22Rv1 (cell line): ENCODE measurements at regions not wholly inside any gene's neighbourhood (a gene's known extent, or its start where the extent isn't known, plus 50 kb on each side); places are given as distances from the start of the nearest gene placed in this dataset.
"Not testable (repeated sequence)": the region's sequence is repeated elsewhere in the genome, so short reads cannot be mapped to it uniquely, and the experiment has no call there.

Source experiments
- ZFX ChIP-seq: fragments of 450-650 bp; IDR thresholded peaks from 2 replicates; pipeline ENCODE4 v1.6.1; 2017; ENCODE audit warnings: antibody characterized with exemption, borderline replicate concordance
- TF ChIP-seq, protein P1 (sequence below): fragments of 450-650 bp; IDR thresholded peaks from 2 replicates; pipeline ENCODE4 v1.5.1; 2017; ENCODE audit warnings: mild to moderate bottlenecking

DNA sequence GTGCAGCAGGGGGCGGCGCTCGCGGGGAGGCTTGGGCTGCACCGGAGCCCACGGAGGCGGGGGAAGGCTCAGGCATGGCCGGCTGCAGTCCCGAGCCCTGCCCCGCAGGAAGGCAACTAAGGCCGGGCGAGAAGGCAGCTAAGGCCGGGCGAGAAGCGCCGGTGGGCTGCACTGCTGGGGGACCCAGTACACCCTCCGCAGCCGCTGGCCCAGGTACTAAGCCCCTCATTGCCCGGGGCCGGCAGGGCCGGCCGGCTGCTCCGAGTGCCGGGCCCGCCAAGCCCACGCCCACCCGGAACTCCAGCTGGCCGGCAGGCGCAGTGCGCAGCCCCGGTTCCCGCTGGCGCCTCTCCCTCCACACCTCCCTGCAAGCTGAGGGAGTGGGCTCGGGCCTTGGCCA, 150.0 kb downstream of the SMIM20 start:
- TF ChIP-seq, protein P1, sequence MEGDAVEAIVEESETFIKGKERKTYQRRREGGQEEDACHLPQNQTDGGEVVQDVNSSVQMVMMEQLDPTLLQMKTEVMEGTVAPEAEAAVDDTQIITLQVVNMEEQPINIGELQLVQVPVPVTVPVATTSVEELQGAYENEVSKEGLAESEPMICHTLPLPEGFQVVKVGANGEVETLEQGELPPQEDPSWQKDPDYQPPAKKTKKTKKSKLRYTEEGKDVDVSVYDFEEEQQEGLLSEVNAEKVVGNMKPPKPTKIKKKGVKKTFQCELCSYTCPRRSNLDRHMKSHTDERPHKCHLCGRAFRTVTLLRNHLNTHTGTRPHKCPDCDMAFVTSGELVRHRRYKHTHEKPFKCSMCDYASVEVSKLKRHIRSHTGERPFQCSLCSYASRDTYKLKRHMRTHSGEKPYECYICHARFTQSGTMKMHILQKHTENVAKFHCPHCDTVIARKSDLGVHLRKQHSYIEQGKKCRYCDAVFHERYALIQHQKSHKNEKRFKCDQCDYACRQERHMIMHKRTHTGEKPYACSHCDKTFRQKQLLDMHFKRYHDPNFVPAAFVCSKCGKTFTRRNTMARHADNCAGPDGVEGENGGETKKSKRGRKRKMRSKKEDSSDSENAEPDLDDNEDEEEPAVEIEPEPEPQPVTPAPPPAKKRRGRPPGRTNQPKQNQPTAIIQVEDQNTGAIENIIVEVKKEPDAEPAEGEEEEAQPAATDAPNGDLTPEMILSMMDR, result not testable (repeated sequence)
- TF ChIP-seq ZFX, result not testable (repeated sequence)
